ENCODE measurements at regions not wholly inside any gene's neighbourhood (a gene's known extent, or its start where the extent isn't known, plus 50 kb on each side); places are given as distances from the start of the nearest gene placed in this dataset.

GRCh38 chr6:122347280-122347679 is 52.2 kb upstream of the HSF2 start:
- TF ChIP-seq POLR2AphosphoS5 (IDR thresholded peaks at IDR 0.05), result no peak
- no peak for TF ChIP-seq CTCF (IDR thresholded peaks at IDR 0.05)

Data from stomach (tissue), 4 donors.